Psoas muscle (tissue), 7 donors: ENCODE measurements at regions not wholly inside any gene's neighbourhood (a gene's known extent, or its start where the extent isn't known, plus 50 kb on each side); places are given as distances from the start of the nearest gene placed in this dataset.

Source experiments
- ATAC-seq, 4 donors: fragments of 200-7000 bp; cut with Tn5 transposase; one replicate each; pipeline ENCODE4 v1.9.1; 2020; ENCODE audit warnings: moderate library complexity in 3 of 4, mild to moderate bottlenecking in 2 of 4
- DNase-seq, 2 donors: peaks; one replicate each; pipeline ENCODE4 v3.0.0-alpha.2; 2020
- H3K27ac ChIP-seq: fragments of 200-600 bp; one replicate; pipeline ENCODE4 v1.8.0; 2022
- H3K27me3 ChIP-seq, 3 donors: fragments of 200-600 bp in 1 of 3; one replicate each; pipeline versions ENCODE4 v1.6.1 to v1.8.0; 2013 to 2022; ENCODE audit warnings: low read length in 2 of 3, mild to moderate bottlenecking in 2 of 3, moderate library complexity in 1 of 3; ENCODE audit not compliant: insufficient read depth in 3 of 3
- H3K36me3 ChIP-seq, 2 donors: fragments of 200-600 bp in 1 of 2; one replicate each; pipeline versions ENCODE4 v1.6.1 to v1.8.0; 2013 to 2022; ENCODE audit warnings: low read depth in 1 of 2, mild to moderate bottlenecking in 1 of 2, moderate library complexity in 1 of 2; ENCODE audit not compliant: insufficient read depth in 1 of 2
- H3K4me1 ChIP-seq: fragments of 200-600 bp; one replicate; pipeline ENCODE4 v1.8.0; 2022
- H3K4me3 ChIP-seq: fragments of 200-600 bp; one replicate; pipeline ENCODE4 v1.8.0; 2022; ENCODE audit warnings: mild to moderate bottlenecking
- H3K9me3 ChIP-seq: fragments of 200-600 bp; one replicate; pipeline ENCODE4 v1.8.0; 2022
- CTCF ChIP-seq: fragments of 200-600 bp; IDR thresholded peaks from one replicate; pipeline ENCODE4 v1.8.0; 2022; ENCODE audit warnings: antibody characterized with exemption
- WGBS, 3 donors: extraction: QIAGEN DNeasy Blood & Tissue Kit; methylation state at CpG; one replicate each; pipeline versions ENCODE4 v1.1.6 to v1.1.7; 2013; 5-methylcytosine and 5-hydroxymethylcytosine counted together
- intact Hi-C, 2 donors: fragments of 100-400 bp; cut with DNase I; formaldehyde crosslinking; loops; one replicate each; pipeline versions ENCODE4 v1.11.0 to v1.14.2; 2022
- donor health status: healthy with polysubstance abuse.
- donor health status: DM: no; HTN: no; CAD: no; lungs with moderate emphysema.
- donor health status: Bipolar disorder and iron deficiency.
- donor health status: healthy.
- donor health status: DM: yes; HTN: yes; CAD: no.
- donor health status: DM: no; HTN: no; CAD: no.
- donor health status: DM: yes; HTN: yes; CAD: no.

GRCh38 chr17:33531311-33531710 lies 238.2 kb upstream of the ASIC2 start:
- Histone ChIP-seq H3K4me3 (no peak overlapping the region), H3K27me3 (peaks cover 0 to 3% (median 0%) of the 10 kb centered on the region in 3 donors), H3K36me3 (no peaks in the 10 kb centered on the region), H3K4me1 (no peaks in the 10 kb centered on the region), H3K27ac (no peak overlapping the region), H3K9me3 (no peaks in the 10 kb centered on the region)
- 73 to 76% (median 74%) methylated on average over 6 of the region's 6 CpGs for WGBS, 3 donors
- DNase-seq (no peak), ATAC-seq (no peak)
- TF ChIP-seq CTCF = no peak
- intact Hi-C loops = no loop called here

GRCh38 chr17:33534087-33534486 lies 241.0 kb upstream of the ASIC2 start:
- ATAC-seq (no peak), DNase-seq (no peak)
- no peak overlapping the region for H3K27ac ChIP-seq
- H3K4me3 ChIP-seq = no peak overlapping the region
- no peak for TF ChIP-seq CTCF
- no peaks in the 10 kb centered on the region for H3K9me3 ChIP-seq
- intact Hi-C loops = no loop called here
- WGBS, 3 donors = 65 to 74% (median 69%) methylated on average over 9 of the region's 9 CpGs
- peaks cover 0 to 3% (median 0%) of the 10 kb centered on the region in 3 donors for H3K27me3 ChIP-seq
- no peaks in the 10 kb centered on the region for H3K36me3 ChIP-seq
- H3K4me1 ChIP-seq = no peaks in the 10 kb centered on the region

- Histone ChIP-seq H3K27ac (no peak overlapping the region), H3K4me1 (no peaks in the 10 kb centered on the region), H3K4me3 (no peak overlapping the region), H3K27me3 (peaks cover 0 to 2% (median 0%) of the 10 kb centered on the region in 3 donors), H3K36me3 (no peaks in the 10 kb centered on the region), H3K9me3 (no peaks in the 10 kb centered on the region)
- no peak for TF ChIP-seq CTCF
- DNase-seq = no peak
- intact Hi-C loops = no loop called here
- WGBS, 3 donors = 76 to 86% (median 86%) methylated on average over 4 of the region's 4 CpGs
- ATAC-seq = no peak
Measured at GRCh38 chr17:33545124-33545523, 252.0 kb upstream of the ASIC2 start.

GRCh38 chr17:33550261-33550660 lies 257.2 kb upstream of the ASIC2 start:
- ATAC-seq = no peak
- DNase-seq = no peak
- peaks cover 0 to 9% (median 0%) of the 10 kb centered on the region in 3 donors for H3K27me3 ChIP-seq
- H3K27ac ChIP-seq = no peak overlapping the region
- WGBS, 3 donors = 34 to 55% (median 46%) methylated on average over 4 of the region's 4 CpGs
- no peaks in the 10 kb centered on the region for H3K36me3 ChIP-seq
- H3K4me1 ChIP-seq = no peaks in the 10 kb centered on the region
- intact Hi-C loops = loop anchor here in 1 of 2 donors (10.0 kb wide), 1 partner anchor 45 kb away; no protein-coding TSS in a partner anchor
- TF ChIP-seq CTCF = no peak
- H3K9me3 ChIP-seq = no peaks in the 10 kb centered on the region
- H3K4me3 ChIP-seq = no peak overlapping the region

GRCh38 chr17:33551075-33551474 lies 258.0 kb upstream of the ASIC2 start:
- WGBS, 3 donors = 64 to 74% (median 69%) methylated on average over 5 of the region's 5 CpGs
- TF ChIP-seq CTCF = no peak

More at GRCh38 chr17:33551075-33551474, 258.0 kb upstream of the ASIC2 start:
- H3K27ac ChIP-seq = no peak overlapping the region
- no peaks in the 10 kb centered on the region for H3K36me3 ChIP-seq
- DNase-seq (no peak), ATAC-seq (no peak)
- peaks cover 0 to 9% (median 0%) of the 10 kb centered on the region in 3 donors for H3K27me3 ChIP-seq
- intact Hi-C loops = loop anchor here in 1 of 2 donors (10.0 kb wide), 1 partner anchor 46 kb away; no protein-coding TSS in a partner anchor
- no peaks in the 10 kb centered on the region for H3K9me3 ChIP-seq
- H3K4me1 ChIP-seq = no peaks in the 10 kb centered on the region
- H3K4me3 ChIP-seq = no peak overlapping the region
